Testis (tissue), 2 donors: ENCODE measurements at regions not wholly inside any gene's neighbourhood (a gene's known extent, or its start where the extent isn't known, plus 50 kb on each side); places are given as distances from the start of the nearest gene placed in this dataset.

Source experiments
- DNase-seq: peaks from one replicate; pipeline ENCODE4 v3.0.0-alpha.2; 2019
- H3K27ac ChIP-seq, 2 donors: fragments of 200-600 bp; sonication (generic); one replicate each; pipeline ENCODE4 v1.5.1; 2019
- H3K27me3 ChIP-seq: fragments of 200-600 bp; sonication (generic); one replicate; pipeline ENCODE4 v1.5.1; 2019
- H3K36me3 ChIP-seq: fragments of 200-600 bp; sonication (generic); one replicate; pipeline ENCODE4 v1.5.1; 2017; ENCODE audit warnings: low read depth; ENCODE audit errors: missing control alignments
- H3K4me1 ChIP-seq: fragments of 200-600 bp; sonication (generic); one replicate; pipeline ENCODE4 v1.5.1; 2019
- H3K4me3 ChIP-seq, 2 donors: fragments of 200-600 bp; sonication (generic); one replicate each; pipeline ENCODE4 v1.5.1; 2017 to 2019
- H3K9me3 ChIP-seq: fragments of 200-600 bp; sonication (generic); one replicate; pipeline ENCODE4 v1.5.1; 2017
- POLR2A ChIP-seq: fragments of 450-650 bp; IDR thresholded peaks from one replicate; pipeline ENCODE4 v1.6.1; 2017; ENCODE audit warnings: antibody characterized with exemption, mild to moderate bottlenecking, moderate library complexity
- WGBS, 2 donors: methylation state at CpG; one replicate each; pipeline ENCODE4 v1.1.5; 2018; 5-methylcytosine and 5-hydroxymethylcytosine counted together
- intact Hi-C: fragments of 100-400 bp; cut with DNase I; formaldehyde crosslinking; loops from one replicate; pipeline ENCODE4 v1.15.1; 2023; ENCODE audit warnings: low total_unique reads
- TF ChIP-seq, protein P1 (sequence below), 3 experiments: fragments of 450-650 bp in 2 of 3; fragments of 200-600 bp in 1 of 3; sonication (generic) in 1 of 3; IDR thresholded peaks; one replicate each; pipeline ENCODE4 v1.5.1; 2016 to 2019; ENCODE audit warnings: antibody characterized with exemption in 3 of 3, mild to moderate bottlenecking in 2 of 3, moderate library complexity in 1 of 3

DNA sequence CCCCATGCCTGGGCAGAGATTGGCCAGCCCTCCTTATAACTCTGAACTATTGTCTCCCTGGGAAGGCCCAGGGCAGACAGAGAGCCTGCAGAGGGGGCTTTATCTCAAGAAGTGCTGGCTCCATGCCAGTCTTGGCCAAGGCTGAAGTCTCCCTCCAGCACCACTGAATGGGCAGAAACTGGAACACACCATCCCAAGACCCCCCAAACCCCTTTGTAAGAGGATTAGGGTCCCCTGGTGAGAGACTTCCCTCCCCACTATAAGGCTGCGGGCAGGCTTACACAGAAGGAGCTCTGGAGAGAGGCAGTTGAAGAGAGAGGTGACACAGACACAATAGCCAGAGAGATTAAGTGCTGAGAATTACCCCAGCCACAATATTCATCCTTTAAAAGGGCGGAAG, 97.2 kb downstream of the NAV1 start:
- H3K36me3 ChIP-seq, result no peaks in the 10 kb centered on the region
- no peaks in the 10 kb centered on the region for H3K9me3 ChIP-seq
- no peaks in the 10 kb centered on the region for H3K27me3 ChIP-seq
- H3K4me3 ChIP-seq, result no peak overlapping the region
- intact Hi-C loops, result no loop called here
- peaks cover 12% of the 10 kb centered on the region for H3K4me1 ChIP-seq
- no peak for DNase-seq
- no peak for TF ChIP-seq POLR2A
- TF ChIP-seq, protein P1, sequence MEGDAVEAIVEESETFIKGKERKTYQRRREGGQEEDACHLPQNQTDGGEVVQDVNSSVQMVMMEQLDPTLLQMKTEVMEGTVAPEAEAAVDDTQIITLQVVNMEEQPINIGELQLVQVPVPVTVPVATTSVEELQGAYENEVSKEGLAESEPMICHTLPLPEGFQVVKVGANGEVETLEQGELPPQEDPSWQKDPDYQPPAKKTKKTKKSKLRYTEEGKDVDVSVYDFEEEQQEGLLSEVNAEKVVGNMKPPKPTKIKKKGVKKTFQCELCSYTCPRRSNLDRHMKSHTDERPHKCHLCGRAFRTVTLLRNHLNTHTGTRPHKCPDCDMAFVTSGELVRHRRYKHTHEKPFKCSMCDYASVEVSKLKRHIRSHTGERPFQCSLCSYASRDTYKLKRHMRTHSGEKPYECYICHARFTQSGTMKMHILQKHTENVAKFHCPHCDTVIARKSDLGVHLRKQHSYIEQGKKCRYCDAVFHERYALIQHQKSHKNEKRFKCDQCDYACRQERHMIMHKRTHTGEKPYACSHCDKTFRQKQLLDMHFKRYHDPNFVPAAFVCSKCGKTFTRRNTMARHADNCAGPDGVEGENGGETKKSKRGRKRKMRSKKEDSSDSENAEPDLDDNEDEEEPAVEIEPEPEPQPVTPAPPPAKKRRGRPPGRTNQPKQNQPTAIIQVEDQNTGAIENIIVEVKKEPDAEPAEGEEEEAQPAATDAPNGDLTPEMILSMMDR (IDR thresholded peaks at IDR 0.05), result no peak
- 89 to 100% methylated on average over 2 of the region's 2 CpGs for WGBS, 2 donors
- H3K27ac ChIP-seq, result no peak overlapping the region

DNA sequence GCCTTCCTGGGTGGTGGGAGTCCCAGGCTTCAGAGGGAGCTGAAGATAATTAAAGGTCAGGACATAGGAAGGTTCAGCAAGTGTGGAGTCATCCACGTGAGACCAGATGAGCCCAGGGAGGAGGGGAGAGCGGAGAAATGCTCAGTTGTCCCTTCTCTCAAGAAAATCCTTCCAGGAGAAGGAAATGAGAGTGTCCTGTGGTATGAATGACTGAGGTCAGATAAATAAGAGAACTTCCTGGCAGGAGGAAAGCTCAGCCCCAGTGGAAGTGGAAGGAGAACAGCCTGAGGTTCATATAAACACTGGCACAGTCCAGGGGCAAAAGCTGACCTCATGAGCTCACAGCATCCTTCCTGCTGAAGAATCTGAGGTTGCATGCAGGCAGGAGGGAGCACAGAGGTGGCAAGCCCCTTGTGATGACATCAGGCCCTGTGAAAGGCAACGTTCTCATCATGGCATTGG, 97.6 kb downstream of the NAV1 start:
- H3K4me3 ChIP-seq, result no peak overlapping the region
- no peaks in the 10 kb centered on the region for H3K27me3 ChIP-seq
- peaks cover 12% of the 10 kb centered on the region for H3K4me1 ChIP-seq
- DNase-seq, result no peak
- no peaks in the 10 kb centered on the region for H3K9me3 ChIP-seq
- 75% methylated on average over 3 of the region's 3 CpGs for WGBS, 2 donors
- TF ChIP-seq, protein P1 (IDR thresholded peaks at IDR 0.05), result no peak
- TF ChIP-seq POLR2A, result no peak
- intact Hi-C loops, result no loop called here
- H3K36me3 ChIP-seq, result no peaks in the 10 kb centered on the region
- no peak overlapping the region for H3K27ac ChIP-seq

DNA sequence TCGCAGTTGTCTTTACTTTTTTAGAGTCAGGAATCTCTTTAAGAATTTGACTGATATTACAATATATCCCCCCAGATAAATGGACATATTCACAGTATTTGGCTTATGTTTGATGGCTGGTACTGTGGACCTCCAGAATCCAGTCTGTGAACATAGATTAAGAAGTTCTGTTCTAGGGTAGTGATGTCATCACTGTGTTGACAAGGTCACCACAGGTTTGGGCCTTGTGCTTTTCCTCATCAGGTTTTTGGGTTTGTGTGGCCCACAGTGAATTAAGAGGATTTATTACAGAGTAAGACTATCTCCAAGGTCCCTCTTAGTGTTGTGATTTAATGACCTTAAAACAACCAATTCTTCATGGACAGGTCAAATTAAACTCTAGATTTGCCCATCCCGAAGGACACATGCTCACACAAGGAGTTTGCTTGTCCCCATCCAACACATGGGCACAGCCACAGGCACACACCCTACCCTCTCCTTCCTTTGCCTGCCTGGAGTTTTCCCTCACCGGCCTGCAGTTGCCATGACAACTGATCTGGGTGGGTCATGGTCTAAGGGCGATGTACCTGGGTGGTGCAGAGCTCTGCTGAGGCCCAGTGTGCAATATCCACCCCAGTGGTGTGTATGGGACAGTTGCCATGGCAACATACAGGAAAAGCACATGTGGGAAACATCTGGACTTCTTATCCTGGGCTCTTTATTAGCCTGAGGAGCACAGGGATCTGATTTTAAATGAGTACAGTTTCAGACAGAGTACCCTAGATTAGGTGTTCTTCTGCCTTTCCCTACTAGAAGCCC, 98.6 kb downstream of the NAV1 start:
- TF ChIP-seq, protein P1 (IDR thresholded peaks at IDR 0.05), result no peak
- TF ChIP-seq POLR2A, result no peak
- intact Hi-C loops, result no loop called here
- Histone ChIP-seq H3K27ac (no peak overlapping the region), H3K4me3 (no peak overlapping the region), H3K4me1 (peaks cover 12% of the 10 kb centered on the region), H3K9me3 (no peaks in the 10 kb centered on the region), H3K27me3 (no peaks in the 10 kb centered on the region), H3K36me3 (no peaks in the 10 kb centered on the region)
- 79% methylated on average over 4 of the region's 4 CpGs for WGBS, 2 donors
- no peak for DNase-seq

DNA sequence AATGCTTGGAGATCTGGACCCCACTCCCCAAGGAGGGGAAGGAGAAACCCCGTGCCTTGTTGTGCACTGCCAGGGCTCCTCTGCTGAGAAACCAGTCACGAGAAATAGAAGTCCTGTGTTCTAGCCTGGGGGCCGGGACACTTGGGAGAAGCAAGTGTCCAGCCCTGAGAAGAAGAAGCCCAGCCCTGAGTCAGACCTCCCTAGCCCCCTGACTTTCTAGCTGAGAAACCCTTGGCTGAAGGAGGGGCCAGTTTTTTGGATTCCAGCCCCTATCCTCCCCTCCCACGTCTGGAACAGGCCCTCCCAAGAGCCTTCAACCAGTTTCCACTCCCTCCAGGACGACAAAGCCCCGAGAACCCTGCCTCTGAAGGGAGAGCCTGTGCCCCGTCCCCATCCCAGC, 100.5 kb downstream of the NAV1 start:
- peaks cover 12% of the 10 kb centered on the region for H3K4me1 ChIP-seq
- WGBS, 2 donors, result 63 to 64% methylated on average over 6 to 7 of the region's 7 CpGs
- no peak for DNase-seq
- TF ChIP-seq, protein P1 (IDR thresholded peaks at IDR 0.05), result no peak
- TF ChIP-seq POLR2A, result no peak
- no peak overlapping the region for H3K4me3 ChIP-seq
- no peak overlapping the region for H3K27ac ChIP-seq
- intact Hi-C loops, result no loop called here
- H3K9me3 ChIP-seq, result no peaks in the 10 kb centered on the region
- no peaks in the 10 kb centered on the region for H3K36me3 ChIP-seq
- no peaks in the 10 kb centered on the region for H3K27me3 ChIP-seq

DNA sequence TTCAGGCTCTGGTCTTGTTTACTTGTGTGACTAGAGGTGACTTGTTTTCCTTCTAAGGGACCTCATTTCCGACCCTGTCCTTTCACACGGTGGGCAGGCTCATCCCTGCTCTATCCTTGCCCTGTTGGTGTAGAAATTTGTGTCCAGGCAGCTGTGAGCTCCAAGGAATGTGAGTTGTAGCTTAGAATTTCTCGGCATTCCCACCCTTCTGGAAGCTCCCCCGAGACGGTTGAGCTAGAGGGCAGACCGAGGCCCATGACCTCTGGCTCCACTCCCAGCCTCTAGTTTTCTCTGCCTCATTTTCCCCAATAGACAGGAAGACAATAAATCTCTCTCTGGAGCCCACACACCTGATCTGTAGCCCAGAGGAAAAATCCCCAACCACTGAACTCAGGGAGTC, 100.9 kb downstream of the NAV1 start:
- no peaks in the 10 kb centered on the region for H3K36me3 ChIP-seq
- H3K27me3 ChIP-seq, result no peaks in the 10 kb centered on the region
- no peak for TF ChIP-seq POLR2A
- TF ChIP-seq, protein P1 (IDR thresholded peaks at IDR 0.05), result no peak
- no peak for DNase-seq
- 61 to 77% methylated on average over 6 of the region's 6 CpGs for WGBS, 2 donors
- H3K4me1 ChIP-seq, result peaks cover 12% of the 10 kb centered on the region
- H3K27ac ChIP-seq, result no peak overlapping the region
- H3K9me3 ChIP-seq, result no peaks in the 10 kb centered on the region
- no peak overlapping the region for H3K4me3 ChIP-seq
- intact Hi-C loops, result no loop called here
